ENCODE measurements at regions not wholly inside any gene's neighbourhood (a gene's known extent, or its start where the extent isn't known, plus 50 kb on each side); places are given as distances from the start of the nearest gene placed in this dataset.

DNA sequence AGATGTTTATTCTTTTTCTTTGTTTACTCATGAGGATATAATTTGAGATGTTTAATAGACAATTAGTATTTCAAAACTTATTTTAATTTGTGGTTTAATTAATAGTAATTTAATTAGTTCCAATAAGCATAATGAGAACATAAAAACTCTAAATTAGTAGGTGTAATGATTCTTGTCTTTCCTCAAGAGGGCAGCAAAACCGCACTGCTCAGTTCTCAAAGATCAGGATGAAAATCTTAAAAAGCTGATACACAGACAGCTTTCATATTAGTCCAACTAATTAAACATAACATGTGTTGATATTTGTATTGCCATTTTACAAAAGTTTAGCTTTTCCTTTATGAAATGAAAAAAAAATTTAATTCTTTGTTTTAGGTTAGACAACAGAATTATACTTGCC is 106.7 kb upstream of the C21orf91 start:
- ATAC-seq (ENCODE audit: low read depth) (no peak), DNase-seq (no peak)
- Mint-ChIP-seq H3K4me1 (no peaks in the 10 kb centered on the region), H3K27ac (no peak overlapping the region), H3K36me3 (ENCODE audit: low read depth) (no peaks in the 10 kb centered on the region), H3K4me3 (no peak overlapping the region), H3K9me3 (no peaks in the 10 kb centered on the region), H3K27me3 (no peaks in the 10 kb centered on the region)
- intact Hi-C loops (cut with micrococcal nuclease) = loop anchor here (1.0 to 2.0 kb wide), 2 partner anchors 247 to 539 kb away; no protein-coding TSS in a partner anchor
- ChIA-PET CTCF (interaction anchor here (0.6 to 4.6 kb wide), 12 partner anchors 10 to 253 kb away, joined by 3 to 25 read pairs (median 4); no protein-coding TSS in a partner anchor), POLR2A (no interaction called here)
- TF ChIP-seq, protein P1, sequence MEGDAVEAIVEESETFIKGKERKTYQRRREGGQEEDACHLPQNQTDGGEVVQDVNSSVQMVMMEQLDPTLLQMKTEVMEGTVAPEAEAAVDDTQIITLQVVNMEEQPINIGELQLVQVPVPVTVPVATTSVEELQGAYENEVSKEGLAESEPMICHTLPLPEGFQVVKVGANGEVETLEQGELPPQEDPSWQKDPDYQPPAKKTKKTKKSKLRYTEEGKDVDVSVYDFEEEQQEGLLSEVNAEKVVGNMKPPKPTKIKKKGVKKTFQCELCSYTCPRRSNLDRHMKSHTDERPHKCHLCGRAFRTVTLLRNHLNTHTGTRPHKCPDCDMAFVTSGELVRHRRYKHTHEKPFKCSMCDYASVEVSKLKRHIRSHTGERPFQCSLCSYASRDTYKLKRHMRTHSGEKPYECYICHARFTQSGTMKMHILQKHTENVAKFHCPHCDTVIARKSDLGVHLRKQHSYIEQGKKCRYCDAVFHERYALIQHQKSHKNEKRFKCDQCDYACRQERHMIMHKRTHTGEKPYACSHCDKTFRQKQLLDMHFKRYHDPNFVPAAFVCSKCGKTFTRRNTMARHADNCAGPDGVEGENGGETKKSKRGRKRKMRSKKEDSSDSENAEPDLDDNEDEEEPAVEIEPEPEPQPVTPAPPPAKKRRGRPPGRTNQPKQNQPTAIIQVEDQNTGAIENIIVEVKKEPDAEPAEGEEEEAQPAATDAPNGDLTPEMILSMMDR (IDR thresholded peaks at IDR 0.05) = no peak

DNA sequence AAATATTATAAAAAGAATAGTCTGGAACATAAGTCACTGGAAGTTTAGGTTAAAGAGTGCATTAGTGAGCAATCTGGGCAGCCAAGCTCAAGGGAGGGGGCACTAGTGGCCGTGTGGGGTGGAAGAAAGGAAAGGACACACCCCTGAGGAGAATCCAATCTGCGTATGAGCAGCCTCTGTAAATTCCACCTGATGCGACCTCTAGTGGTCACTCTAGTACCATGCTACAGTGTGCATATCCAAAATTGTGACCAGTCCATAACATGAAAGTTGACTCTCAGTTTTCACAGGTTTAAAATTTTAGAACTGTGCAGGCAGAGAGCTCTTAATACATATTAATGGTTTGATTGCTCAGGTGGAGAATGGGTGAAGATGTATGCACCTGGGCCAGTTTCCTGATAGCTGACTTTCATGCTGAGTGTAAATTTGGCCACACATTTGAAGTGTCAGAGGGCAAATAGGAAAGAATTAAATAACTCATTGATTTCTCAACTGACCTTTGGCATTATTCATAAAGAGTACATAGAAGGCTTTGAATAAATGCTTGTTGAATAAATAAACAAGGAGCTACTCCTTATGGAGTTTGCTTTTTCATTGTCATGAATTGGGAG is 105.9 kb upstream of the C21orf91 start:
- TF ChIP-seq, protein P1 (IDR thresholded peaks at IDR 0.05) = no peak
- H3K27ac Mint-ChIP-seq = no peak overlapping the region
- H3K27me3 Mint-ChIP-seq = no peaks in the 10 kb centered on the region
- ChIA-PET POLR2A (interaction anchor here (1.2 kb wide), 1 partner anchor 105 kb away, joined by 3 read pairs; no protein-coding TSS in a partner anchor), CTCF (interaction anchor here (0.6 to 4.6 kb wide), 17 partner anchors 9 to 538 kb away, joined by 3 to 25 read pairs (median 5); no protein-coding TSS in a partner anchor)
- DNase-seq = no peak
- intact Hi-C loops (cut with micrococcal nuclease) = loop anchor here (1.0 to 2.0 kb wide), 2 partner anchors 246 to 538 kb away; no protein-coding TSS in a partner anchor
- ATAC-seq (ENCODE audit: low read depth) = peak; percentile 92
- H3K4me1 Mint-ChIP-seq = no peaks in the 10 kb centered on the region
- H3K9me3 Mint-ChIP-seq = peaks cover 2% of the 10 kb centered on the region
- no peaks in the 10 kb centered on the region for H3K36me3 Mint-ChIP-seq (ENCODE audit: low read depth)
- H3K4me3 Mint-ChIP-seq = no peak overlapping the region

DNA sequence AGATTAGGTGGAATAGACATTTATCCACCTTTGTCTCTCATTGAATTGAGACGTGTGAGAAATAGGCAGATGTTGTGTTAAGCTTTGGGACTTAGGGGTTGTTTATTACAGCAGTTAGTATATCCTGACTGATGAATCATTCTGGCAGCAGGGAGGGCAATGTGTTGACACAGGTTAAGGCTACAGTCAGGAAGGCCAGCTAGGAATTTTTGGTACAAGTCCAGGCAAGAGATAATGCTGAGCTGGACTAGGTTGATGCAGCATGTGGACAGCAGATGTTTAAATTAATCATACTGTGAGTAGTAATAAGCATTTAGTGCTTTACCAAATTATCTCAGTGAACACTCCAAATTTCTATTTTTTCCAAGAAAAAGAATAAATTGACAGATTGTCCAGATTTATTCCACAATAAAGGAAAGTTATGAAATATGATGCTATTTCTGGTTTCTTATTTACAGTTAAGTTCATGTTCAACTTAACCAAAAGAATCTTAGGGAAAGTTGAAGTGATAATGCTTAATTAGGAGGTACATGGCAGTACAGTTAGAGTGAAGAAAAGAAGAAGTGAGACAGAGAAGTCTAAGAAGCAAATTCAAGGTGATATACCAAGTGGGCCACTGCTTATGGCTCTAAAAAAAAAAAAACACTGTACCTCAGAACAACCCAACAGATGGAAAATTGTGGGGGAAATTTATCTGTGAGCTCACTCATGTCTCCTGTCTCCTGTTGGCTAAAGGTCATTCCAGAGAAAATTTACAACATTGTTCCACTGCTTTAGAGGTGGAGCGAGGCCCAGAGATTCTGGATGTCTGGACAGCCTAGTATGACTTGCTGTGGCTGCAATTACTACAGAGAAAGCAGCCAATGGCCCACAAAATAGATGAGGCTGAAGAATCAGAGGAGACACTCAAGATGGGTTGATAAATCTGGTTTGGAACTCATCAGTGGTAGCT is 102.7 kb upstream of the C21orf91 start:
- TF ChIP-seq, protein P1 (IDR thresholded peaks at IDR 0.05) = no peak
- Mint-ChIP-seq H3K27ac (no peak overlapping the region), H3K27me3 (no peaks in the 10 kb centered on the region), H3K9me3 (peaks cover 11% of the 10 kb centered on the region), H3K36me3 (ENCODE audit: low read depth) (peaks cover 2% of the 10 kb centered on the region), H3K4me1 (no peaks in the 10 kb centered on the region), H3K4me3 (no peak overlapping the region)
- ATAC-seq (ENCODE audit: low read depth) (no peak), DNase-seq (no peak)
- intact Hi-C loops (cut with micrococcal nuclease) = no loop called here
- ChIA-PET POLR2A (no interaction called here), CTCF (interaction anchor here (4.6 kb wide), 1 partner anchor 240 kb away, joined by 25 read pairs; no protein-coding TSS in a partner anchor)

DNA sequence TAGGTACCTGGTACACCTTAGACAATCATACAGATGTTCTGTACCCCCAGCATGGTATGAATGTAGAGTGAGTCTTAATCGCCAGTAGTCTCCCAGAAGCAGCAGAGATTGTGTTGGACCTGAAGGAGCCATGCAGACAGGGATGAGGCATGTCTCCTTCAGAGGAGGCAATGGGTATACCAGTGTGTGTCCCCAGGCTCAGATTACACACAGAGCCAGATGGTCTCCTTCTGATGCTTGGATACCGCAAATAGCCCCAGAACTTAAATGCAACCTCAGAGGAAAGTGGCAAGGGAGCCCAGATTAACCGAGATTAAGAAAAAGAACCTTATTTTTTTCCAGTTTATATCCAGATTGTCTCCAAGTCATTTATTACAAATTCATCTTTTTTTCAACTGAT is 96.8 kb upstream of the C21orf91 start:
- ChIA-PET POLR2A (no interaction called here), CTCF (interaction anchor here (1.1 to 2.5 kb wide), 2 partner anchors 9 to 241 kb away, joined by 3 to 9 read pairs; no protein-coding TSS in a partner anchor)
- ATAC-seq (ENCODE audit: low read depth) (no peak), DNase-seq (no peak)
- peaks cover 11% of the 10 kb centered on the region for H3K9me3 Mint-ChIP-seq
- peaks cover 5% of the 10 kb centered on the region for H3K27me3 Mint-ChIP-seq
- TF ChIP-seq, protein P1 (IDR thresholded peaks at IDR 0.05) = no peak
- H3K27ac Mint-ChIP-seq = no peak overlapping the region
- H3K4me3 Mint-ChIP-seq = no peak overlapping the region
- no peaks in the 10 kb centered on the region for H3K4me1 Mint-ChIP-seq
- intact Hi-C loops (cut with micrococcal nuclease) = no loop called here
- peaks cover 2% of the 10 kb centered on the region for H3K36me3 Mint-ChIP-seq (ENCODE audit: low read depth)

DNA sequence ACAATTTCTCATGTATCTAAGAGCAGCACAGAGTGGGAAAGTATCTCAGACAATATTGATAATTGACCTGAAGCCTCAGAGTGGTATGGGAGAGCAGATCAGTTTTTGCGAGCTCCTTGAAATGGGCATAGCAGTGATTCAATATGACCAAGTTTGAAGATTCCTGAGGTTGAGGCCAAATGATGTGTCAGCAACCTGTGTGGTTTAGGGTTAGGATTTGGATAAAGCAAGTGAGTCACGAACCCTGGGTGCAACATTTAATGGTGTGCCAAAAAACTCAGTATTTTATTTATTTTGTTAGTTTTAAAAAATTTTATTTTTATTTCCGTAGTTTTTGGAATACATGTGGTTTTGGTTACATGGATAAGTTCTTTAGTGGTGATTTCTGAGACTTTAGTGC is 92.5 kb upstream of the C21orf91 start:
- Mint-ChIP-seq H3K27ac (no peak overlapping the region), H3K36me3 (ENCODE audit: low read depth) (no peaks in the 10 kb centered on the region), H3K9me3 (no peaks in the 10 kb centered on the region), H3K4me3 (no peak overlapping the region), H3K27me3 (peaks cover 5% of the 10 kb centered on the region), H3K4me1 (no peaks in the 10 kb centered on the region)
- no peak for ATAC-seq (ENCODE audit: low read depth)
- CTCF ChIA-PET = no interaction called here
- POLR2A ChIA-PET = no interaction called here
- no peak for DNase-seq
- TF ChIP-seq, protein P1 (IDR thresholded peaks at IDR 0.05) = no peak
- intact Hi-C loops (cut with micrococcal nuclease) = no loop called here
